PC-9 (cell line): ENCODE measurements at regions not wholly inside any gene's neighbourhood (a gene's known extent, or its start where the extent isn't known, plus 50 kb on each side); places are given as distances from the start of the nearest gene placed in this dataset.

Experiments
- EZH2 ChIP-seq: fragments of 200-600 bp; sonication (generic); IDR thresholded peaks from 2 replicates; pipeline ENCODE4 v1.8.0; 2017; ENCODE audit warnings: antibody characterized with exemption, low read depth
- TF ChIP-seq, protein P1 (sequence below): fragments of 200-600 bp; sonication (generic); conservative IDR thresholded peaks from 2 replicates; pipeline ENCODE4 v1.6.1; 2017; ENCODE audit warnings: mixed run types, antibody characterized with exemption, mild to moderate bottlenecking, moderate library complexity

GRCh38 chr4:187307131-187307530, 583.5 kb upstream of the FAT1 start:
- TF ChIP-seq, protein P1, sequence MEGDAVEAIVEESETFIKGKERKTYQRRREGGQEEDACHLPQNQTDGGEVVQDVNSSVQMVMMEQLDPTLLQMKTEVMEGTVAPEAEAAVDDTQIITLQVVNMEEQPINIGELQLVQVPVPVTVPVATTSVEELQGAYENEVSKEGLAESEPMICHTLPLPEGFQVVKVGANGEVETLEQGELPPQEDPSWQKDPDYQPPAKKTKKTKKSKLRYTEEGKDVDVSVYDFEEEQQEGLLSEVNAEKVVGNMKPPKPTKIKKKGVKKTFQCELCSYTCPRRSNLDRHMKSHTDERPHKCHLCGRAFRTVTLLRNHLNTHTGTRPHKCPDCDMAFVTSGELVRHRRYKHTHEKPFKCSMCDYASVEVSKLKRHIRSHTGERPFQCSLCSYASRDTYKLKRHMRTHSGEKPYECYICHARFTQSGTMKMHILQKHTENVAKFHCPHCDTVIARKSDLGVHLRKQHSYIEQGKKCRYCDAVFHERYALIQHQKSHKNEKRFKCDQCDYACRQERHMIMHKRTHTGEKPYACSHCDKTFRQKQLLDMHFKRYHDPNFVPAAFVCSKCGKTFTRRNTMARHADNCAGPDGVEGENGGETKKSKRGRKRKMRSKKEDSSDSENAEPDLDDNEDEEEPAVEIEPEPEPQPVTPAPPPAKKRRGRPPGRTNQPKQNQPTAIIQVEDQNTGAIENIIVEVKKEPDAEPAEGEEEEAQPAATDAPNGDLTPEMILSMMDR, result no peak
- TF ChIP-seq EZH2, result no peak
